Fibroblast of lung (primary cell): ENCODE measurements at regions not wholly inside any gene's neighbourhood (a gene's known extent, or its start where the extent isn't known, plus 50 kb on each side); places are given as distances from the start of the nearest gene placed in this dataset.

Source experiments
- EZH2 ChIP-seq: IDR thresholded peaks from 2 replicates; pipeline ENCODE4 v1.5.1; 2012; ENCODE audit warnings: low read length, control low read depth, mild to moderate bottlenecking; ENCODE audit errors: missing control alignments
- TF ChIP-seq, protein P1 (sequence below), 2 donors: IDR thresholded peaks in 1 of 2; conservative IDR thresholded peaks in 1 of 2; 1 replicate in 1 of 2; 2 replicates in 1 of 2; pipeline ENCODE4 v1.5.1; 2011 to 2012; ENCODE audit warnings: low read length in 2 of 2, control low read depth in 1 of 2, inconsistent platforms in 1 of 2, low read depth in 1 of 2, mild to moderate bottlenecking in 1 of 2

DNA sequence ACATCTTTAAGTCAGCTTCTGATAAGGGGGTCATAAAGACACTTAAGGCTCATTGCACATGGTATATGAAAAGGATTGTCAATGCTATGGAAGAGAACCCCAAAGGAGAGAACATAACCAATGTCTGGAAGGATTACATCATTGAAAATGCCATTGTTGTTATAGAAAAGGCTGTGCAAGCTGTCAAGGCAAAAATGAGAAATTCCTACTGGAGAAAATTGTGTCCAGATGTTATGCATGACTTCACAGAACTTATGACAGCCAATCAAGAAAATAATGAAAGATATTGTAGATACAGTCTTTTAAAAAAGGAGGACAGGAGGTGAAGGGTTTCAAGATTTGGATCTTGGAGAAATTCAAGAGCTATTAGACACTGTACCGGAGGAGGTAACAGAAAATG, 96.3 kb upstream of the MBNL1 start:
- TF ChIP-seq, protein P1, sequence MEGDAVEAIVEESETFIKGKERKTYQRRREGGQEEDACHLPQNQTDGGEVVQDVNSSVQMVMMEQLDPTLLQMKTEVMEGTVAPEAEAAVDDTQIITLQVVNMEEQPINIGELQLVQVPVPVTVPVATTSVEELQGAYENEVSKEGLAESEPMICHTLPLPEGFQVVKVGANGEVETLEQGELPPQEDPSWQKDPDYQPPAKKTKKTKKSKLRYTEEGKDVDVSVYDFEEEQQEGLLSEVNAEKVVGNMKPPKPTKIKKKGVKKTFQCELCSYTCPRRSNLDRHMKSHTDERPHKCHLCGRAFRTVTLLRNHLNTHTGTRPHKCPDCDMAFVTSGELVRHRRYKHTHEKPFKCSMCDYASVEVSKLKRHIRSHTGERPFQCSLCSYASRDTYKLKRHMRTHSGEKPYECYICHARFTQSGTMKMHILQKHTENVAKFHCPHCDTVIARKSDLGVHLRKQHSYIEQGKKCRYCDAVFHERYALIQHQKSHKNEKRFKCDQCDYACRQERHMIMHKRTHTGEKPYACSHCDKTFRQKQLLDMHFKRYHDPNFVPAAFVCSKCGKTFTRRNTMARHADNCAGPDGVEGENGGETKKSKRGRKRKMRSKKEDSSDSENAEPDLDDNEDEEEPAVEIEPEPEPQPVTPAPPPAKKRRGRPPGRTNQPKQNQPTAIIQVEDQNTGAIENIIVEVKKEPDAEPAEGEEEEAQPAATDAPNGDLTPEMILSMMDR (conservative IDR thresholded peaks at IDR 0.05 in 1 of 2, IDR thresholded peaks at IDR 0.05 in 1 of 2; ENCODE audit: low read depth in 1 of 2, low read length in 2 of 2): no peak
- no peak for TF ChIP-seq EZH2
